GM23338 (cell line): ENCODE measurements at regions not wholly inside any gene's neighbourhood (a gene's known extent, or its start where the extent isn't known, plus 50 kb on each side); places are given as distances from the start of the nearest gene placed in this dataset.

ENCODE experiments used
- ATAC-seq: fragments of 200-7000 bp; cut with Tn5 transposase; 3 replicates; pipeline ENCODE4 v1.9.1; 2020
- DNase-seq: peaks from one replicate; pipeline ENCODE4 v3.0.0-alpha.2; 2015; ENCODE audit warnings: low spot score
- H2AFZ ChIP-seq: fragments of 200-600 bp; sonication (generic); 2 replicates; pipeline ENCODE4 v1.8.0; 2016; ENCODE audit warnings: antibody characterized with exemption, mild to moderate bottlenecking, moderate library complexity
- H3F3A ChIP-seq: fragments of 200-600 bp; sonication (generic); replicated peaks from 2 replicates; pipeline ENCODE4 v1.8.0; 2017; ENCODE audit warnings: antibody characterized with exemption, mixed run types, low read depth
- H3K27ac ChIP-seq: fragments of 200-600 bp; sonication (generic); 2 replicates; pipeline ENCODE4 v1.6.1; 2016; ENCODE audit warnings: low read depth
- H3K27me3 ChIP-seq: fragments of 200-600 bp; sonication (generic); 2 replicates; pipeline ENCODE4 v1.8.0; 2016; ENCODE audit warnings: mild to moderate bottlenecking, mixed run types, moderate library complexity; ENCODE audit not compliant: insufficient read depth
- H3K36me3 ChIP-seq: fragments of 200-600 bp; sonication (generic); 2 replicates; pipeline ENCODE4 v1.8.0; 2016; ENCODE audit warnings: mild to moderate bottlenecking; ENCODE audit not compliant: insufficient read depth
- H3K4me1 ChIP-seq: fragments of 200-600 bp; sonication (generic); 2 replicates; pipeline ENCODE4 v1.8.0; 2016; ENCODE audit warnings: mild to moderate bottlenecking, moderate library complexity; ENCODE audit not compliant: insufficient read depth
- H3K4me2 ChIP-seq: fragments of 200-600 bp; sonication (generic); 2 replicates; pipeline ENCODE4 v1.7.1; 2017; ENCODE audit warnings: mixed run types
- H3K4me3 ChIP-seq: fragments of 200-600 bp; sonication (generic); 2 replicates; pipeline ENCODE4 v1.6.1; 2016; ENCODE audit warnings: mixed run types
- H3K79me2 ChIP-seq: fragments of 200-600 bp; sonication (generic); replicated peaks from 2 replicates; pipeline ENCODE4 v1.8.0; 2017; ENCODE audit warnings: mild to moderate bottlenecking; ENCODE audit not compliant: insufficient read depth
- H3K9me2 ChIP-seq: fragments of 200-600 bp; sonication (generic); 2 replicates; pipeline ENCODE4 v1.8.0; 2017; ENCODE audit not compliant: insufficient read depth
- H4K20me1 ChIP-seq: fragments of 200-600 bp; sonication (generic); replicated peaks from 2 replicates; pipeline ENCODE4 v1.8.0; 2017; ENCODE audit warnings: mild to moderate bottlenecking; ENCODE audit not compliant: insufficient read depth
- H3K27ac Mint-ChIP-seq: 2 replicates; pipeline ENCODE4 v1.8.0; 2020; ENCODE audit warnings: inconsistent platforms, mild to moderate bottlenecking, moderate library complexity, mixed read lengths
- H3K27me3 Mint-ChIP-seq: 3 replicates; pipeline ENCODE4 v1.8.0; 2022; ENCODE audit warnings: low read depth, mild to moderate bottlenecking, moderate library complexity, mixed read lengths, inconsistent platforms; ENCODE audit not compliant: insufficient read depth, poor library complexity
- H3K36me3 Mint-ChIP-seq: 3 replicates; pipeline ENCODE4 v1.8.0; 2021; ENCODE audit warnings: low read depth, mild to moderate bottlenecking, inconsistent platforms, moderate library complexity, mixed read lengths
- H3K4me1 Mint-ChIP-seq: 3 replicates; pipeline ENCODE4 v1.8.0; 2020; ENCODE audit warnings: mild to moderate bottlenecking, inconsistent platforms, mixed read lengths
- H3K4me3 Mint-ChIP-seq: 3 replicates; pipeline ENCODE4 v1.8.0; 2021; ENCODE audit warnings: moderate library complexity, mild to moderate bottlenecking, inconsistent platforms, mixed read lengths
- H3K9me3 Mint-ChIP-seq: 3 replicates; pipeline ENCODE4 v1.8.0; 2020; ENCODE audit warnings: moderate library complexity, mild to moderate bottlenecking, inconsistent platforms, mixed read lengths
- CREB1 ChIP-seq: fragments of 250-450 bp; sonication (Bioruptor Pico); IDR thresholded peaks from 2 replicates; pipeline ENCODE4 v1.5.0; 2020; ENCODE audit warnings: low read depth, mild to moderate bottlenecking, moderate library complexity
- EZH2 ChIP-seq: fragments of 200-600 bp; sonication (generic); IDR thresholded peaks from one replicate; pipeline ENCODE4 v1.8.0; 2017; ENCODE audit warnings: antibody characterized with exemption, mild to moderate bottlenecking, low read depth; ENCODE audit not compliant: unreplicated experiment
- EZH2phosphoT487 ChIP-seq: fragments of 200-600 bp; sonication (generic); IDR thresholded peaks from one replicate; pipeline ENCODE4 v1.8.1; 2018; ENCODE audit warnings: antibody characterized with exemption; ENCODE audit not compliant: unreplicated experiment
- JUNB ChIP-seq: IDR thresholded peaks from one replicate; pipeline ENCODE4 v1.6.1; 2016; ENCODE audit warnings: antibody characterized with exemption; ENCODE audit not compliant: unreplicated experiment
- NANOG ChIP-seq: IDR thresholded peaks from 2 replicates; pipeline ENCODE4 v1.6.1; 2016; ENCODE audit warnings: antibody characterized with exemption, borderline replicate concordance
- POLR2AphosphoS5 ChIP-seq: IDR thresholded peaks from 2 replicates; pipeline ENCODE4 v1.6.1; 2016; ENCODE audit warnings: antibody characterized with exemption, low read depth
- STAT1 ChIP-seq: IDR thresholded peaks from one replicate; pipeline ENCODE4 v1.6.1; 2016; ENCODE audit warnings: antibody characterized with exemption; ENCODE audit not compliant: unreplicated experiment
- ZNF114 ChIP-seq: fragments of 250-450 bp; sonication (Bioruptor Pico); IDR thresholded peaks from 2 replicates; pipeline ENCODE4 v1.5.0; 2020; ENCODE audit warnings: mild to moderate bottlenecking, moderate library complexity
- ZNF331 ChIP-seq: fragments of 250-450 bp; sonication (Bioruptor Pico); IDR thresholded peaks from 2 replicates; pipeline ENCODE4 v1.5.0; 2020; ENCODE audit warnings: low read depth, mild to moderate bottlenecking, moderate library complexity
- TF ChIP-seq, protein P1 (sequence below): IDR thresholded peaks from 2 replicates; pipeline ENCODE4 v1.6.1; 2016; ENCODE audit warnings: antibody characterized with exemption
- TF ChIP-seq, protein P2 (sequence below): fragments of 250-450 bp; sonication (Bioruptor Pico); IDR thresholded peaks from 2 replicates; pipeline ENCODE4 v1.5.0; 2020; ENCODE audit warnings: mild to moderate bottlenecking, moderate library complexity
- TF ChIP-seq, protein P3 (sequence below), 2 experiments: fragments of 200-600 bp in 1 of 2; sonication (generic) in 1 of 2; conservative IDR thresholded peaks; 2 replicates each; pipeline versions ENCODE4 v1.5.1 to v1.6.1; 2016 to 2017; ENCODE audit warnings: antibody characterized with exemption in 2 of 2, low read depth in 2 of 2, mild to moderate bottlenecking in 2 of 2, moderate library complexity in 1 of 2
- TF ChIP-seq, protein P4 (sequence below): IDR thresholded peaks from one replicate; pipeline ENCODE4 v1.6.1; 2018; ENCODE audit warnings: antibody characterized with exemption; ENCODE audit not compliant: unreplicated experiment

DNA sequence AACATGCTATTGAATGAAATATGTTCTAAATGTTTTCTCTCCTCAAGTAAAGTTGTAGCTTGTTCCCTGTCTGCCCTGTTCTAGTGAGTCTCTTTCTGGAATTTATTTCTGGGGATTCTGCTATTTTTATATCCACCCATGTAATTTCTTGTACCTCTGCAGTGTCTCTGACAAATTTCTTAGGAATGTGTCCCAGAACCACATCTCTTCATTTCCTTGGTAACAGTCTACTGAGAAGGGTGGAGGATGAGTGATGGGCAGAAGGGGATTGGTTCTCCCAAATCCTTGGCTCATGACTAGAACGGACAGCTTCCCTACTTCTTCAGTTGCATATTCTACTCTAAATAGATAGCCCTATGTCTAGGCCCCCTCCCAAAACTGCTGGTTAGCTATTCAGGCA lies 490.6 kb upstream of the LINC00305 start:
- Mint-ChIP-seq H3K36me3 (no peaks in the 10 kb centered on the region), H3K4me1 (no peaks in the 10 kb centered on the region), H3K9me3 (no peaks in the 10 kb centered on the region; the same call in 2 of the 3 replicates), H3K4me3 (no peak overlapping the region), H3K27me3 (no peaks in the 10 kb centered on the region), H3K27ac (no peak overlapping the region)
- DNase-seq, result no peak
- Histone ChIP-seq H3K4me1 (no peaks in the 10 kb centered on the region), H3K27ac (no peak overlapping the region), H3F3A (no peaks in the 10 kb centered on the region), H3K4me3 (no peak overlapping the region), H3K4me2 (no peak overlapping the region), H4K20me1 (no peaks in the 10 kb centered on the region), H2AFZ (no peak overlapping the region), H3K9me2 (peaks cover 5% of the 10 kb centered on the region; the same call in 1 of the 2 replicates), H3K36me3 (no peaks in the 10 kb centered on the region), H3K27me3 (no peaks in the 10 kb centered on the region), H3K79me2 (no peaks in the 10 kb centered on the region)
- TF ChIP-seq CREB1 (CRISPR knock-in tag), result no peak
- TF ChIP-seq, protein P1, sequence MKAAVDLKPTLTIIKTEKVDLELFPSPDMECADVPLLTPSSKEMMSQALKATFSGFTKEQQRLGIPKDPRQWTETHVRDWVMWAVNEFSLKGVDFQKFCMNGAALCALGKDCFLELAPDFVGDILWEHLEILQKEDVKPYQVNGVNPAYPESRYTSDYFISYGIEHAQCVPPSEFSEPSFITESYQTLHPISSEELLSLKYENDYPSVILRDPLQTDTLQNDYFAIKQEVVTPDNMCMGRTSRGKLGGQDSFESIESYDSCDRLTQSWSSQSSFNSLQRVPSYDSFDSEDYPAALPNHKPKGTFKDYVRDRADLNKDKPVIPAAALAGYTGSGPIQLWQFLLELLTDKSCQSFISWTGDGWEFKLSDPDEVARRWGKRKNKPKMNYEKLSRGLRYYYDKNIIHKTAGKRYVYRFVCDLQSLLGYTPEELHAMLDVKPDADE, result no peak
- no peak for TF ChIP-seq NANOG
- no peak for TF ChIP-seq JUNB
- no peak for TF ChIP-seq ZNF114 (CRISPR knock-in tag)
- TF ChIP-seq POLR2AphosphoS5, result no peak
- no peak for TF ChIP-seq EZH2phosphoT487
- TF ChIP-seq, protein P2, sequence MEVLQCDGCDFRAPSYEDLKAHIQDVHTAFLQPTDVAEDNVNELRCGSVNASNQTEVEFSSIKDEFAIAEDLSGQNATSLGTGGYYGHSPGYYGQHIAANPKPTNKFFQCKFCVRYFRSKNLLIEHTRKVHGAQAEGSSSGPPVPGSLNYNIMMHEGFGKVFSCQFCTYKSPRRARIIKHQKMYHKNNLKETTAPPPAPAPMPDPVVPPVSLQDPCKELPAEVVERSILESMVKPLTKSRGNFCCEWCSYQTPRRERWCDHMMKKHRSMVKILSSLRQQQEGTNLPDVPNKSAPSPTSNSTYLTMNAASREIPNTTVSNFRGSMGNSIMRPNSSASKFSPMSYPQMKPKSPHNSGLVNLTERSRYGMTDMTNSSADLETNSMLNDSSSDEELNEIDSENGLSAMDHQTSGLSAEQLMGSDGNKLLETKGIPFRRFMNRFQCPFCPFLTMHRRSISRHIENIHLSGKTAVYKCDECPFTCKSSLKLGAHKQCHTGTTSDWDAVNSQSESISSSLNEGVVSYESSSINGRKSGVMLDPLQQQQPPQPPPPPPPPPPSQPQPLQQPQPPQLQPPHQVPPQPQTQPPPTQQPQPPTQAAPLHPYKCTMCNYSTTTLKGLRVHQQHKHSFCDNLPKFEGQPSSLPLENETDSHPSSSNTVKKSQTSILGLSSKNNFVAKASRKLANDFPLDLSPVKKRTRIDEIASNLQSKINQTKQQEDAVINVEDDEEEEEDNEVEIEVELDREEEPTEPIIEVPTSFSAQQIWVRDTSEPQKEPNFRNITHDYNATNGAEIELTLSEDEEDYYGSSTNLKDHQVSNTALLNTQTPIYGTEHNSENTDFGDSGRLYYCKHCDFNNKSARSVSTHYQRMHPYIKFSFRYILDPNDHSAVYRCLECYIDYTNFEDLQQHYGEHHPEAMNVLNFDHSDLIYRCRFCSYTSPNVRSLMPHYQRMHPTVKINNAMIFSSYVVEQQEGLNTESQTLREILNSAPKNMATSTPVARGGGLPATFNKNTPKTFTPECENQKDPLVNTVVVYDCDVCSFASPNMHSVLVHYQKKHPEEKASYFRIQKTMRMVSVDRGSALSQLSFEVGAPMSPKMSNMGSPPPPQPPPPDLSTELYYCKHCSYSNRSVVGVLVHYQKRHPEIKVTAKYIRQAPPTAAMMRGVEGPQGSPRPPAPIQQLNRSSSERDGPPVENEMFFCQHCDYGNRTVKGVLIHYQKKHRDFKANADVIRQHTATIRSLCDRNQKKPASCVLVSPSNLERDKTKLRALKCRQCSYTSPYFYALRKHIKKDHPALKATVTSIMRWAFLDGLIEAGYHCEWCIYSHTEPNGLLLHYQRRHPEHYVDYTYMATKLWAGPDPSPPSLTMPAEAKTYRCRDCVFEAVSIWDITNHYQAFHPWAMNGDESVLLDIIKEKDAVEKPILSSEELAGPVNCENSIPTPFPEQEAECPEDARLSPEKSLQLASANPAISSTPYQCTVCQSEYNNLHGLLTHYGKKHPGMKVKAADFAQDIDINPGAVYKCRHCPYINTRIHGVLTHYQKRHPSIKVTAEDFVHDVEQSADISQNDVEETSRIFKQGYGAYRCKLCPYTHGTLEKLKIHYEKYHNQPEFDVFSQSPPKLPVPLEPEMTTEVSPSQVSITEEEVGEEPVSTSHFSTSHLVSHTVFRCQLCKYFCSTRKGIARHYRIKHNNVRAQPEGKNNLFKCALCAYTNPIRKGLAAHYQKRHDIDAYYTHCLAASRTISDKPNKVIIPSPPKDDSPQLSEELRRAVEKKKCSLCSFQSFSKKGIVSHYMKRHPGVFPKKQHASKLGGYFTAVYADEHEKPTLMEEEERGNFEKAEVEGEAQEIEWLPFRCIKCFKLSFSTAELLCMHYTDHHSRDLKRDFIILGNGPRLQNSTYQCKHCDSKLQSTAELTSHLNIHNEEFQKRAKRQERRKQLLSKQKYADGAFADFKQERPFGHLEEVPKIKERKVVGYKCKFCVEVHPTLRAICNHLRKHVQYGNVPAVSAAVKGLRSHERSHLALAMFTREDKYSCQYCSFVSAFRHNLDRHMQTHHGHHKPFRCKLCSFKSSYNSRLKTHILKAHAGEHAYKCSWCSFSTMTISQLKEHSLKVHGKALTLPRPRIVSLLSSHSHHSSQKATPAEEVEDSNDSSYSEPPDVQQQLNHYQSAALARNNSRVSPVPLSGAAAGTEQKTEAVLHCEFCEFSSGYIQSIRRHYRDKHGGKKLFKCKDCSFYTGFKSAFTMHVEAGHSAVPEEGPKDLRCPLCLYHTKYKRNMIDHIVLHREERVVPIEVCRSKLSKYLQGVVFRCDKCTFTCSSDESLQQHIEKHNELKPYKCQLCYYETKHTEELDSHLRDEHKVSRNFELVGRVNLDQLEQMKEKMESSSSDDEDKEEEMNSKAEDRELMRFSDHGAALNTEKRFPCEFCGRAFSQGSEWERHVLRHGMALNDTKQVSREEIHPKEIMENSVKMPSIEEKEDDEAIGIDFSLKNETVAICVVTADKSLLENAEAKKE, result no peak
- TF ChIP-seq STAT1, result no peak
- TF ChIP-seq, protein P3, sequence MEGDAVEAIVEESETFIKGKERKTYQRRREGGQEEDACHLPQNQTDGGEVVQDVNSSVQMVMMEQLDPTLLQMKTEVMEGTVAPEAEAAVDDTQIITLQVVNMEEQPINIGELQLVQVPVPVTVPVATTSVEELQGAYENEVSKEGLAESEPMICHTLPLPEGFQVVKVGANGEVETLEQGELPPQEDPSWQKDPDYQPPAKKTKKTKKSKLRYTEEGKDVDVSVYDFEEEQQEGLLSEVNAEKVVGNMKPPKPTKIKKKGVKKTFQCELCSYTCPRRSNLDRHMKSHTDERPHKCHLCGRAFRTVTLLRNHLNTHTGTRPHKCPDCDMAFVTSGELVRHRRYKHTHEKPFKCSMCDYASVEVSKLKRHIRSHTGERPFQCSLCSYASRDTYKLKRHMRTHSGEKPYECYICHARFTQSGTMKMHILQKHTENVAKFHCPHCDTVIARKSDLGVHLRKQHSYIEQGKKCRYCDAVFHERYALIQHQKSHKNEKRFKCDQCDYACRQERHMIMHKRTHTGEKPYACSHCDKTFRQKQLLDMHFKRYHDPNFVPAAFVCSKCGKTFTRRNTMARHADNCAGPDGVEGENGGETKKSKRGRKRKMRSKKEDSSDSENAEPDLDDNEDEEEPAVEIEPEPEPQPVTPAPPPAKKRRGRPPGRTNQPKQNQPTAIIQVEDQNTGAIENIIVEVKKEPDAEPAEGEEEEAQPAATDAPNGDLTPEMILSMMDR (conservative IDR thresholded peaks at IDR 0.05; ENCODE audit: low read depth in 2 of 2), result no peak
- TF ChIP-seq, protein P4, sequence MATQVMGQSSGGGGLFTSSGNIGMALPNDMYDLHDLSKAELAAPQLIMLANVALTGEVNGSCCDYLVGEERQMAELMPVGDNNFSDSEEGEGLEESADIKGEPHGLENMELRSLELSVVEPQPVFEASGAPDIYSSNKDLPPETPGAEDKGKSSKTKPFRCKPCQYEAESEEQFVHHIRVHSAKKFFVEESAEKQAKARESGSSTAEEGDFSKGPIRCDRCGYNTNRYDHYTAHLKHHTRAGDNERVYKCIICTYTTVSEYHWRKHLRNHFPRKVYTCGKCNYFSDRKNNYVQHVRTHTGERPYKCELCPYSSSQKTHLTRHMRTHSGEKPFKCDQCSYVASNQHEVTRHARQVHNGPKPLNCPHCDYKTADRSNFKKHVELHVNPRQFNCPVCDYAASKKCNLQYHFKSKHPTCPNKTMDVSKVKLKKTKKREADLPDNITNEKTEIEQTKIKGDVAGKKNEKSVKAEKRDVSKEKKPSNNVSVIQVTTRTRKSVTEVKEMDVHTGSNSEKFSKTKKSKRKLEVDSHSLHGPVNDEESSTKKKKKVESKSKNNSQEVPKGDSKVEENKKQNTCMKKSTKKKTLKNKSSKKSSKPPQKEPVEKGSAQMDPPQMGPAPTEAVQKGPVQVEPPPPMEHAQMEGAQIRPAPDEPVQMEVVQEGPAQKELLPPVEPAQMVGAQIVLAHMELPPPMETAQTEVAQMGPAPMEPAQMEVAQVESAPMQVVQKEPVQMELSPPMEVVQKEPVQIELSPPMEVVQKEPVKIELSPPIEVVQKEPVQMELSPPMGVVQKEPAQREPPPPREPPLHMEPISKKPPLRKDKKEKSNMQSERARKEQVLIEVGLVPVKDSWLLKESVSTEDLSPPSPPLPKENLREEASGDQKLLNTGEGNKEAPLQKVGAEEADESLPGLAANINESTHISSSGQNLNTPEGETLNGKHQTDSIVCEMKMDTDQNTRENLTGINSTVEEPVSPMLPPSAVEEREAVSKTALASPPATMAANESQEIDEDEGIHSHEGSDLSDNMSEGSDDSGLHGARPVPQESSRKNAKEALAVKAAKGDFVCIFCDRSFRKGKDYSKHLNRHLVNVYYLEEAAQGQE, result no peak
- no peak for TF ChIP-seq ZNF331 (CRISPR knock-in tag)
- TF ChIP-seq EZH2, result no peak
- ATAC-seq, result no peak
